DMS153 treated with DMSO at 0.1 percent for 48 hours (cell line): ENCODE measurements at regions not wholly inside any gene's neighbourhood (a gene's known extent, or its start where the extent isn't known, plus 50 kb on each side); places are given as distances from the start of the nearest gene placed in this dataset.

Source experiments
- DNase-seq: peaks from one replicate; lab custom pipeline; 2025; ENCODE audit not compliant: unreplicated experiment; lab: John Stamatoyannopoulos, UW

GRCh38 chr5:103942587-103943186 is 380.1 kb upstream of the NUDT12 start:
- no peak for DNase-seq

GRCh38 chr5:103941596-103941995 is 379.0 kb upstream of the NUDT12 start:
- DNase-seq: no peak

- no peak for DNase-seq
These were observed 375.6 kb upstream of the NUDT12 start for GRCh38 chr5:103938146-103938695.

GRCh38 chr5:103929338-103930013 is 366.9 kb upstream of the NUDT12 start:
- no peak for DNase-seq

GRCh38 chr5:103927739-103928138 is 365.1 kb upstream of the NUDT12 start:
- DNase-seq: no peak

GRCh38 chr5:103923616-103924168 is 361.1 kb upstream of the NUDT12 start:
- no peak for DNase-seq

DNA sequence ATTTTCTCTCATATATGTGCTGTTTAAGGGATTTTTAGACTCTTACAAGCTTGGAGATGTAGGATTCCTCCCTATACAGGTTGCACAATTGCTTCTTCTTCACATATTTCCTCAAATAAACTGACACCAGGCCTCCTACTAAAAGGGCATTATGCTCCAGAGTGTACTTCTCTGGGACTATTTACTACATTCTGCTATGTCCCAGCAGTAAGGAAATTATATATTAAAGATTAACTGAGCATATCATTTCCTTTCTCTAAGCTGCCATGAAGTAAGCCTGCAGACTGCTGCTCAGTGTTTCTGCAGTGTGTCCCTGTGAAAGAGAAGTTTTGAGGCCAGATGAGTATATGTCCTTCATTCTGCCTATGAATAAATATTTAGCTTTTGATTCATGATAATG is 356.9 kb upstream of the NUDT12 start:
- DNase-seq: no peak

DNA sequence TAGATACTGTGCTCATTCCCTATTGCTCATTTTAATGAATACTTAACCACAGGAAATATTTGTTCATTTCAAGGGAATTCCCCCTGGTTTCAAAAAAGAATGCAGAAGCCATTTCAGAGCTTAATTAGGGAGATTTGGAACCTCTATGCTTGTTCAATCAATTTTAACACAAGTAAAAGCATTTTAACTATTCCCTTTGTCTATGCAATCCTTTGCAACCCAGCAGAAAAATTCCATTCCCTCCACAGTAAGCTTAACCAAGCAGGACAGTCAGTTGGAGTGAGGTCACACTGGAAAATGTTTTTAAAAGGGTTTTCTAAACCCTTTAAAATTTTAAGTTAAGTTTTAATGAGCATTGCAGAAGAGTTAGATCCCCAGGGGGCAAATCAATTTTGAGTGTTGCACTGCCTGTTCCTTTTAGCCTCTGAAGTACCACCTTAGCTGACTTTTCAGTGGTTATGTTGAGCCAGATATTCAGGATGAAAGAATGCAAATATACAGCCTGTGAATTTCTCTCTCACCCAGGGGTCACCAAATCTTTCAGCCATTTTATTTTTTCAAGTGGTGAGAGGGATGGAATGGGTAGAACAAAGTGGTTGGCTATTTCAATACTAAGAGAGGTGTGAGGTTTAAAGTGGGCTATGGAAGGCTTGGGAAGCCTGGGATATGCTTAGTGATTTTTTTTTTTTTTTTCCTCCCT is 356.2 kb upstream of the NUDT12 start:
- DNase-seq: no peak

- no peak for DNase-seq
These were observed 352.5 kb upstream of the NUDT12 start for GRCh38 chr5:103915081-103915480.

GRCh38 chr5:103910786-103911185 is 348.2 kb upstream of the NUDT12 start:
- DNase-seq: no peak

- no peak for DNase-seq
These were observed 347.4 kb upstream of the NUDT12 start for GRCh38 chr5:103910011-103910410.

DNA sequence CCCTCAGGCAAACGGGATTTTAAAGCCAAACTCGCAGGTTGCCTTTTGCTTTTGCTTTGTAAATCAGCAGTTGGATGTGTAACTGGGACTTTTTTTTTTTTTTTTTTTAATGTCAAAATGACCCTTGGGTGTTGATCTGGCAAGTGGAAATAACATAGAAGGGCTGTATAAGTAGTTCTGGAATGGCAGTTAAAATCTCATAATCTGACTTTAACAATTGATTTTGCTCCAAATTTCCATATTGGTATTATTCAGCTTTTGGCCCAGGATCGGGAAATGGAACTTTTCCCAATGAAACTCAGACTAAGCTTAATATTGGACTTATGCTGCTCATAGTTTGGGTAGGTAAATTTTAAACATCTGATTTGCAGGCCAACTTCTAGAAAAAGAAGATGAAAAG is 346.8 kb upstream of the NUDT12 start:
- DNase-seq: no peak

- DNase-seq: no peak
These were observed 345.9 kb upstream of the NUDT12 start for GRCh38 chr5:103908336-103909080.

DNA sequence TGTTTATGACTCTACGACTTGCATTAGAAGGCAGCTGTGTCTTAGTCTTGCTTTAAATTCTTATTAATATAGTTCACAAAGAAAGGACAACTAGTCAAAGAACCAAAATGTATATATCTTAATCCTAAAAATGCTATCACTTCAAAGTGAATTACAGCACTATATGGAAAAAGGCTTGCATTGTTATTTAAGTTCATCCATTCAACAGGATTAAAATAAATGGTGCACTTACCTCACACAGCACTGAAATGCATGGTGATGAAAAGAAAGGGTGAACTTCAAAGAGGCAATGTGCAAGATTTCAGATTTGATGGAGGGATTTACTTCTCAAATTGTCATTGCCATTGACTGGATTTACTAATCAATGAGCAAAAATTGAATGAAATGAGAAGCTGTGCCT is 344.4 kb upstream of the NUDT12 start:
- no peak for DNase-seq

DNA sequence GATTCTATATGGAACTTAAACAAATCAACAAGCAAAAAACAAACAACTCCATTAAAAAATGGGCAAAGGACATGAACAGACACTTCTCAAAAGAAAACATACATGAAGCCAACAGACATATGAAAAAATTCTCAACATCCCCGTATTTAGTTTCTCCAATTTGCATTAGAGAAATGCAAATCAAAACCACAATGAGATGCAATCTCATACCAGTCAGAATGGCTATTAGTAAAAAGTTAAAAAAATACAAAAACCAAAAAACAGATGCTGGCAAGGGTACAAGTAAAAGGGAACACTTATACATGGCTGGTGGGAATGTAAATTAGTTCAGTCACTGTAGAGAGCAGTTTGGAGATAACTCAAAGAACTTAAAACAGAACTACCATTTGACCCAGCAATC is 342.1 kb upstream of the NUDT12 start:
- no peak for DNase-seq

- no peak for DNase-seq
These were observed 340.3 kb upstream of the NUDT12 start for GRCh38 chr5:103902893-103903292.

- DNase-seq: no peak
These were observed 339.3 kb upstream of the NUDT12 start for GRCh38 chr5:103901885-103902284.

GRCh38 chr5:103896593-103896992 is 334.0 kb upstream of the NUDT12 start:
- no peak for DNase-seq

GRCh38 chr5:103895738-103896137 is 333.1 kb upstream of the NUDT12 start:
- DNase-seq: no peak

DNA sequence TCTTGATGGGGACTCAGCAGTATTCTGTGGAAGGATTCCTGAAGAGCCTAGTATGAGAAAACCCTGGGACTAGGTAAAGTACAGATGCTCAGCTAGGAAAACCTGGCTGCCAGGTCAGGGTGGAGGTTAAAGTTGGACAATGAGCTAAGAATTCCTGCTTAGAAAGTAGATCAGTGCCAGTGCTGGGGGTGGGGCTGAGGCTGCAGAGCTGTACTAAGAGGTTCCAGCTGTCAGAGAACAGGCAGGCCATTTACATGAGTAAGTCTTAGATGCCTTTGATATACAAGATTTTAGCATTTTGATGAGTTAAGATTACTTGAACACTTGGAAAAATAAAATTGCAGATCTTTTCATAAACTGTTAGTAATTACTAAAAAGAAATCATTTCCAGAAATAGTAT is 332.3 kb upstream of the NUDT12 start:
- DNase-seq: no peak

DNA sequence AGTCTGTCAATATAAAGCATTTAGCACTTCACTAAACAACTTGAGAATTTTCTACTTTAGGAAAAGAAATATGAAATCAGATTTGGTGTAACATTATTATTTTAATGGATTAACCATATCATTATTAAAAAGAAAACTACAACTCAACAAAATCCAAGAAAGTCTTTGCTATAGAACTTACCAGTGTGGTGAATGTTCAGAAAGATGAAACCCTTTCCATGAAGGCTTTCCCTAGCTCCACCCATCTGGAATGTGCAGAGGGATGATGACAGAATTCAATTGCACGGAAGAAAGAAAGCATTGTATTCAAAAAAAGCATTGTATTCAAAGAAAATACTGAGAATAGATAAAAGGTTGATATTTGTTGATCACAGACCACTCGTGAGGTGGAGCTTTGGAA is 328.6 kb upstream of the NUDT12 start:
- no peak for DNase-seq
